GM12878 (cell line): ENCODE measurements at regions not wholly inside any gene's neighbourhood (a gene's known extent, or its start where the extent isn't known, plus 50 kb on each side); places are given as distances from the start of the nearest gene placed in this dataset.

Source experiments
- ATAC-seq: fragments of 200-7000 bp; cut with Tn5 transposase; 3 replicates; pipeline ENCODE4 v1.9.1; 2020; ENCODE audit warnings: mild to moderate bottlenecking, moderate library complexity
- BruUV-seq: library from RNA; stranded (reverse); fragments of 400-500 nt; replicated peaks from 2 replicates; lab custom pipeline; 2021; lab: Mats Ljungman, UMichigan
- CTCF ChIA-PET: fragments of 300-600 bp; sonication (Branson Sonifier 250); formaldehyde crosslinking; extraction: SDS; loops from one replicate; lab custom pipeline; 2021; ENCODE audit warnings: inconsistent platforms; lab: Yijun Ruan, JAX
- POLR2A ChIA-PET: fragments of 350-600 bp; formaldehyde crosslinking; extraction: SDS; loops from one replicate; lab custom pipeline; 2021; ENCODE audit warnings: inconsistent platforms; lab: Charles Lee
- RAD21 ChIA-PET: fragments of 300-600 bp; sonication (Branson Sonifier 250); formaldehyde crosslinking; loops from one replicate; lab custom pipeline; 2023; ENCODE audit warnings: antibody characterized with exemption; ENCODE audit not compliant: unreplicated experiment; lab: Charles Lee
- SMC1A ChIA-PET: fragments of 300-600 bp; sonication (Branson Sonifier 250); formaldehyde crosslinking; loops from one replicate; lab custom pipeline; 2023; ENCODE audit not compliant: unreplicated experiment, uncharacterized antibody; lab: Charles Lee
- DNase-seq: peaks from one replicate; pipeline ENCODE4 v3.0.0-alpha.2; 2011; ENCODE audit warnings: low read depth, low spot score
- FAIRE-seq: peaks from 3 replicates; lab custom pipeline; 2011; peaks lifted over from hg19 to GRCh38; lab: Jason Lieb, UNC
- H2AFZ ChIP-seq: 2 replicates; pipeline ENCODE4 v1.6.0; 2011; ENCODE audit warnings: low read depth, low read length, control low read depth; ENCODE audit not compliant: control insufficient read depth
- H3K27ac ChIP-seq: 2 replicates; pipeline ENCODE4 v1.5.1; 2011; ENCODE audit warnings: control low read depth; ENCODE audit not compliant: control insufficient read depth, insufficient read depth
- H3K27me3 ChIP-seq, 2 experiments: replicated peaks in 1 of 2; 2 replicates each; pipeline versions ENCODE4 v1.6.0 to v1.6.1; 2011; ENCODE audit warnings: low read length in 1 of 2; ENCODE audit not compliant: control insufficient read depth in 2 of 2, insufficient read depth in 2 of 2
- H3K36me3 ChIP-seq, 2 experiments: 2 replicates each; pipeline ENCODE4 v1.5.1; 2011; ENCODE audit warnings: low read length in 1 of 2; ENCODE audit not compliant: control insufficient read depth in 2 of 2, insufficient read depth in 2 of 2
- H3K4me1 ChIP-seq: 2 replicates; pipeline ENCODE4 v1.6.1; 2011; ENCODE audit warnings: mild to moderate bottlenecking, low read length, moderate library complexity, mixed read lengths; ENCODE audit not compliant: control insufficient read depth, insufficient read depth
- H3K4me2 ChIP-seq: 2 replicates; pipeline ENCODE4 v1.6.0; 2011; ENCODE audit warnings: control low read depth; ENCODE audit not compliant: control insufficient read depth, insufficient read depth
- H3K4me3 ChIP-seq: fragments of 200-600 bp; sonication (generic); 2 replicates; pipeline ENCODE4 v1.5.1; 2016
- H3K79me2 ChIP-seq: 2 replicates; pipeline ENCODE4 v1.6.0; 2011; ENCODE audit warnings: low read length; ENCODE audit not compliant: control insufficient read depth, insufficient read depth
- H3K9ac ChIP-seq: 2 replicates; pipeline ENCODE4 v1.8.0; 2011; ENCODE audit warnings: low read length, control low read depth, mixed read lengths; ENCODE audit not compliant: control insufficient read depth, insufficient read depth
- H3K9me3 ChIP-seq: replicated peaks from 3 replicates; pipeline ENCODE4 v1.5.1; 2011; ENCODE audit warnings: mild to moderate bottlenecking, low read length; ENCODE audit not compliant: control insufficient read depth, insufficient read depth
- H4K20me1 ChIP-seq: 2 replicates; pipeline ENCODE4 v1.6.0; 2011; ENCODE audit not compliant: control insufficient read depth, insufficient read depth
- CBFB ChIP-seq: IDR thresholded peaks from 2 replicates; pipeline ENCODE4 v1.6.1; 2016; ENCODE audit warnings: antibody characterized with exemption, low read depth
- CBX3 ChIP-seq: fragments of 200-600 bp; sonication (generic); IDR thresholded peaks from 2 replicates; pipeline ENCODE4 v1.6.1; 2016; ENCODE audit warnings: low read depth, borderline replicate concordance
- CHD2 ChIP-seq: IDR thresholded peaks from 2 replicates; pipeline ENCODE4 v1.6.1; 2011; ENCODE audit warnings: low read depth, low read length, improper control_type of control experiment, borderline replicate concordance
- HDAC6 ChIP-seq: fragments of 200-600 bp; sonication (generic); IDR thresholded peaks from one replicate; pipeline ENCODE4 v1.8.0; 2017; ENCODE audit warnings: antibody characterized with exemption; ENCODE audit not compliant: unreplicated experiment
- IRF4 ChIP-seq: IDR thresholded peaks from 2 replicates; pipeline ENCODE4 v1.6.1; 2011; ENCODE audit warnings: low read depth, low read length
- NKRF ChIP-seq: fragments of 450-650 bp; conservative IDR thresholded peaks from 2 replicates; pipeline ENCODE4 v1.6.1; 2017; ENCODE audit warnings: mild to moderate bottlenecking, moderate library complexity
- WGBS: methylation state at CpG from one replicate; pipeline ENCODE4 v1.1.6; 2016; ENCODE audit warnings: low lambda C conversion rate; ENCODE audit not compliant: insufficient replicate concordance, insufficient coverage; ENCODE audit errors: missing lambda C conversion rate; 5-methylcytosine and 5-hydroxymethylcytosine counted together
- in situ Hi-C: fragments of 300-500 bp; cut with MboI; formaldehyde crosslinking; loops from 9 replicates; pipeline ENCODE4 v1.14.3; 2018; ENCODE audit warnings: mixed read lengths
- intact Hi-C: fragments of 100-400 bp; cut with micrococcal nuclease; formaldehyde crosslinking; loops from one replicate; pipeline ENCODE4 v1.14.2; 2022; ENCODE audit not compliant: unreplicated experiment

- no peaks in the 10 kb centered on the region for H3K27me3 ChIP-seq
- ATAC-seq (0 out of 3 replicates have a peak, but pooled peaks have one; percentile 3), FAIRE-seq (no peak), DNase-seq (no peak)
- SMC1A ChIA-PET: interaction anchor here (0.9 to 5.2 kb wide), 13 partner anchors 12 to 213 kb away, joined by 3 to 39 read pairs (median 5); partner anchors contain the start of gene ARHGEF3
- CTCF ChIA-PET: interaction anchor here (0.7 to 5.5 kb wide), 7 partner anchors 11 to 212 kb away, joined by 3 to 40 read pairs (median 4); partner anchors contain the start of gene ARHGEF3
- POLR2A ChIA-PET: interaction anchor here (0.6 kb wide), 1 partner anchor 44 kb away, joined by 3 read pairs; no protein-coding TSS in a partner anchor
- no peak overlapping the region for H2AFZ ChIP-seq
- no peaks in the 10 kb centered on the region for H3K36me3 ChIP-seq
- no peaks in the 10 kb centered on the region; the same call in 1 of the 2 replicates for H3K79me2 ChIP-seq
- in situ Hi-C loops: no loop called here
- TF ChIP-seq IRF4 (no peak), CBFB (no peak), NKRF (no peak), CHD2 (0 out of 2 replicates have a peak, but pooled peaks have one; percentile 14), HDAC6 (no peak), CBX3 (no peak)
- H3K9ac ChIP-seq: no peak overlapping the region
- intact Hi-C loops: loop anchor here (5.0 kb wide), 1 partner anchor 157 kb away; no protein-coding TSS in a partner anchor
- WGBS: 62% methylated on average over 3 of the region's 3 CpGs
- peak overlapping the region; percentile 98 for H3K4me2 ChIP-seq
- no peaks in the 10 kb centered on the region for H3K9me3 ChIP-seq
- RAD21 ChIA-PET: interaction anchor here (0.6 to 4.9 kb wide), 6 partner anchors 12 to 115 kb away, joined by 3 to 39 read pairs (median 14); partner anchors contain the start of gene ARHGEF3
- BruUV-seq: no TSS peak
- H3K27ac ChIP-seq: no peak overlapping the region
- H3K4me3 ChIP-seq: 0 out of 2 replicates have a peak overlapping the region, but pooled peaks have one; percentile 6
- H3K4me1 ChIP-seq: peaks cover 45% of the 10 kb centered on the region
- no peaks in the 10 kb centered on the region for H4K20me1 ChIP-seq
Measured at GRCh38 chr3:56914646-56915045, 112.9 kb upstream of the ARHGEF3 start.
